Trophoblast cell (in vitro differentiated cells and primary cell): ENCODE measurements at regions not wholly inside any gene's neighbourhood (a gene's known extent, or its start where the extent isn't known, plus 50 kb on each side); places are given as distances from the start of the nearest gene placed in this dataset.

Source experiments
- DNase-seq, 2 donors: peaks; one replicate each; pipeline ENCODE4 v3.0.0-alpha.2; 2016
- H2AFZ ChIP-seq: 2 replicates; pipeline ENCODE4 v1.6.1; 2013; ENCODE audit warnings: low read length, moderate library complexity, mild to moderate bottlenecking; ENCODE audit not compliant: insufficient read depth, poor library complexity
- H2AK5ac ChIP-seq: 2 replicates; pipeline ENCODE4 v1.6.1; 2013; ENCODE audit warnings: mild to moderate bottlenecking, low read length
- H2BK120ac ChIP-seq: 2 replicates; pipeline ENCODE4 v1.6.1; 2013; ENCODE audit warnings: low read length, mild to moderate bottlenecking, moderate library complexity; ENCODE audit not compliant: insufficient read depth, poor library complexity
- H2BK12ac ChIP-seq: 2 replicates; pipeline ENCODE4 v1.6.1; 2013; ENCODE audit warnings: mild to moderate bottlenecking, low read length, moderate library complexity
- H2BK5ac ChIP-seq: 2 replicates; pipeline ENCODE4 v1.6.1; 2013; ENCODE audit warnings: low read length, low read depth, moderate library complexity, mild to moderate bottlenecking; ENCODE audit not compliant: poor library complexity
- H3K14ac ChIP-seq: 2 replicates; pipeline ENCODE4 v1.6.1; 2013; ENCODE audit warnings: mild to moderate bottlenecking, low read length
- H3K18ac ChIP-seq: 2 replicates; pipeline ENCODE4 v1.6.1; 2013; ENCODE audit warnings: mild to moderate bottlenecking, low read length
- H3K23ac ChIP-seq: 2 replicates; pipeline ENCODE4 v1.6.1; 2013; ENCODE audit warnings: low read length
- H3K27ac ChIP-seq: 2 replicates; pipeline ENCODE4 v1.5.1; 2013; ENCODE audit warnings: low read depth, mild to moderate bottlenecking, inconsistent platforms, low read length, moderate library complexity
- H3K27me3 ChIP-seq: 2 replicates; pipeline ENCODE4 v1.6.1; 2013; ENCODE audit warnings: inconsistent platforms, mild to moderate bottlenecking, low read length, moderate library complexity; ENCODE audit not compliant: insufficient read depth
- H3K36me3 ChIP-seq, 2 experiments: 1 replicate in 1 of 2; 2 replicates in 1 of 2; pipeline ENCODE4 v1.6.1; 2013; ENCODE audit warnings: low read length in 2 of 2, mild to moderate bottlenecking in 2 of 2, moderate library complexity in 1 of 2; ENCODE audit not compliant: insufficient read depth in 2 of 2, control insufficient read depth in 1 of 2
- H3K4ac ChIP-seq: 2 replicates; pipeline ENCODE4 v1.6.1; 2013; ENCODE audit warnings: low read depth, mild to moderate bottlenecking, low read length, moderate library complexity
- H3K4me1 ChIP-seq, 2 experiments: 1 replicate in 1 of 2; 2 replicates in 1 of 2; pipeline ENCODE4 v1.6.1; 2013; ENCODE audit warnings: low read length in 2 of 2, mild to moderate bottlenecking in 2 of 2, moderate library complexity in 1 of 2; ENCODE audit not compliant: insufficient read depth in 2 of 2, control insufficient read depth in 1 of 2
- H3K4me2 ChIP-seq: 2 replicates; pipeline ENCODE4 v1.6.1; 2013; ENCODE audit warnings: inconsistent platforms, mild to moderate bottlenecking, low read length, moderate library complexity
- H3K4me3 ChIP-seq: 2 replicates; pipeline ENCODE4 v1.5.1; 2013; ENCODE audit warnings: mild to moderate bottlenecking, low read depth, low read length, inconsistent platforms
- H3K79me1 ChIP-seq: one replicate; pipeline ENCODE4 v1.6.1; 2013; ENCODE audit warnings: low read length
- H3K79me2 ChIP-seq: 2 replicates; pipeline ENCODE4 v1.6.1; 2013; ENCODE audit warnings: low read length, mild to moderate bottlenecking; ENCODE audit not compliant: control insufficient read depth, insufficient read depth, poor library complexity
- H3K9ac ChIP-seq: 2 replicates; pipeline ENCODE4 v1.6.1; 2013; ENCODE audit warnings: mild to moderate bottlenecking, low read length
- H3K9me3 ChIP-seq: 2 replicates; pipeline ENCODE4 v1.6.1; 2013; ENCODE audit warnings: low read depth, mild to moderate bottlenecking, control low read depth, inconsistent platforms, low read length; ENCODE audit not compliant: insufficient read depth
- H4K12ac ChIP-seq: 2 replicates; pipeline ENCODE4 v1.6.1; 2013; ENCODE audit warnings: low read depth, mild to moderate bottlenecking, low read length, moderate library complexity
- H4K8ac ChIP-seq: 2 replicates; pipeline ENCODE4 v1.6.1; 2013; ENCODE audit warnings: low read depth, mild to moderate bottlenecking, low read length, moderate library complexity
- H4K91ac ChIP-seq: one replicate; pipeline ENCODE4 v1.6.1; 2013; ENCODE audit warnings: low read depth, mild to moderate bottlenecking, low read length, moderate library complexity
- WGBS: extraction: QIAGEN DNeasy Blood & Tissue Kit; methylation state at CpG from one replicate; pipeline ENCODE4 v1.1.7; 2013; ENCODE audit warnings: missing lambda C conversion rate; ENCODE audit not compliant: insufficient read length, insufficient coverage; ENCODE audit errors: extremely low coverage; 5-methylcytosine and 5-hydroxymethylcytosine counted together

GRCh38 chr11:70838198-70838597, 414.2 kb downstream of the SHANK2 start:
- Histone ChIP-seq H4K12ac (no peak overlapping the region), H3K79me1 (no peaks in the 10 kb centered on the region), H4K91ac (no peak overlapping the region), H3K4me2 (no peak overlapping the region), H2BK5ac (no peak overlapping the region), H3K4me1 (no peaks in the 10 kb centered on the region), H4K8ac (no peak overlapping the region), H3K36me3 (peaks cover 0 to 2% of the 10 kb centered on the region in 2 experiments), H3K23ac (no peak overlapping the region), H3K27me3 (no peaks in the 10 kb centered on the region), H3K27ac (no peak overlapping the region), H3K9me3 (peaks cover 4% of the 10 kb centered on the region), H3K79me2 (no peaks in the 10 kb centered on the region), H3K4ac (no peak overlapping the region), H3K18ac (no peak overlapping the region), H3K4me3 (no peak overlapping the region), H3K9ac (no peak overlapping the region), H2AFZ (no peak overlapping the region), H3K14ac (no peak overlapping the region), H2BK12ac (no peak overlapping the region), H2BK120ac (no peak overlapping the region), H2AK5ac (no peak overlapping the region)
- DNase-seq, result no peak
- WGBS, result no CpG with 5 or more reads among the region's 3 CpGs

GRCh38 chr11:70839851-70840250, 412.5 kb downstream of the SHANK2 start:
- Histone ChIP-seq H3K4me1 (no peaks in the 10 kb centered on the region), H3K36me3 (peaks cover 0 to 2% of the 10 kb centered on the region in 2 experiments), H2BK120ac (no peak overlapping the region), H3K4me2 (no peak overlapping the region), H3K27ac (no peak overlapping the region), H2BK12ac (no peak overlapping the region), H2BK5ac (no peak overlapping the region), H2AK5ac (no peak overlapping the region), H3K23ac (no peak overlapping the region), H3K9ac (no peak overlapping the region), H4K91ac (no peak overlapping the region), H2AFZ (no peak overlapping the region), H3K27me3 (no peaks in the 10 kb centered on the region), H4K8ac (no peak overlapping the region), H3K79me1 (no peaks in the 10 kb centered on the region), H3K9me3 (peaks cover 7% of the 10 kb centered on the region), H3K4me3 (no peak overlapping the region), H3K79me2 (no peaks in the 10 kb centered on the region), H3K4ac (no peak overlapping the region), H3K14ac (no peak overlapping the region), H3K18ac (no peak overlapping the region), H4K12ac (no peak overlapping the region)
- WGBS, result no CpG with 5 or more reads among the region's 10 CpGs
- DNase-seq, result no peak

GRCh38 chr11:70841264-70841663, 411.1 kb downstream of the SHANK2 start:
- Histone ChIP-seq H4K91ac (no peak overlapping the region), H3K79me1 (no peaks in the 10 kb centered on the region), H3K9me3 (peaks cover 7% of the 10 kb centered on the region), H3K36me3 (peaks cover 0 to 2% of the 10 kb centered on the region in 2 experiments), H3K4me2 (no peak overlapping the region), H2BK5ac (no peak overlapping the region), H2AK5ac (no peak overlapping the region), H4K8ac (no peak overlapping the region), H3K14ac (no peak overlapping the region), H3K27me3 (no peaks in the 10 kb centered on the region), H3K18ac (no peak overlapping the region), H3K27ac (no peak overlapping the region), H3K9ac (no peak overlapping the region), H3K4me3 (no peak overlapping the region), H2BK12ac (no peak overlapping the region), H3K23ac (no peak overlapping the region), H2BK120ac (no peak overlapping the region), H3K4ac (no peak overlapping the region), H4K12ac (no peak overlapping the region), H3K4me1 (no peaks in the 10 kb centered on the region), H3K79me2 (no peaks in the 10 kb centered on the region), H2AFZ (no peak overlapping the region)
- DNase-seq, result no peak
- WGBS, result no CpG with 5 or more reads among the region's 8 CpGs

- Histone ChIP-seq H3K14ac (no peak overlapping the region), H4K12ac (no peak overlapping the region), H3K9ac (no peak overlapping the region), H3K79me2 (no peaks in the 10 kb centered on the region), H4K91ac (no peak overlapping the region), H3K9me3 (peaks cover 7% of the 10 kb centered on the region), H2AK5ac (no peak overlapping the region), H2AFZ (no peak overlapping the region), H3K4me1 (no peaks in the 10 kb centered on the region), H3K18ac (no peak overlapping the region), H3K27ac (no peak overlapping the region), H3K36me3 (peaks cover 0 to 2% of the 10 kb centered on the region in 2 experiments), H3K23ac (no peak overlapping the region), H4K8ac (no peak overlapping the region), H3K79me1 (no peaks in the 10 kb centered on the region), H3K4me3 (no peak overlapping the region), H3K27me3 (no peaks in the 10 kb centered on the region), H3K4me2 (no peak overlapping the region), H3K4ac (no peak overlapping the region), H2BK120ac (no peak overlapping the region), H2BK12ac (no peak overlapping the region), H2BK5ac (no peak overlapping the region)
- DNase-seq, result no peak
- no CpG with 5 or more reads among the region's 6 CpGs for WGBS
These were observed 410.1 kb downstream of the SHANK2 start for GRCh38 chr11:70842256-70842655.
